Memory B cell (primary cell): ENCODE measurements at regions not wholly inside any gene's neighbourhood (a gene's known extent, or its start where the extent isn't known, plus 50 kb on each side); places are given as distances from the start of the nearest gene placed in this dataset.

ENCODE experiments used
- ATAC-seq: fragments of 150-1000 bp; cut with Tn5 transposase; 2 replicates; pipeline ENCODE4 v1.10.0; 2021; ENCODE audit warnings: low read depth, mild to moderate bottlenecking, moderate library complexity
- DNase-seq, 2 donors: peaks; one replicate each; pipeline ENCODE4 v3.0.0; 2022; ENCODE audit warnings: low spot score in 2 of 2
- H3K27ac Mint-ChIP-seq: one replicate; pipeline ENCODE4 v1.8.0; 2022; ENCODE audit warnings: mild to moderate bottlenecking, moderate library complexity, mixed read lengths
- H3K27me3 Mint-ChIP-seq: one replicate; pipeline ENCODE4 v1.8.0; 2022; ENCODE audit warnings: mixed read lengths
- H3K36me3 Mint-ChIP-seq: one replicate; pipeline ENCODE4 v1.8.0; 2022; ENCODE audit warnings: mild to moderate bottlenecking, mixed read lengths
- H3K4me1 Mint-ChIP-seq: one replicate; pipeline ENCODE4 v1.8.0; 2022; ENCODE audit warnings: mixed read lengths
- H3K4me3 Mint-ChIP-seq: one replicate; pipeline ENCODE4 v1.8.0; 2022; ENCODE audit warnings: mild to moderate bottlenecking, moderate library complexity, mixed read lengths
- H3K9me3 Mint-ChIP-seq: one replicate; pipeline ENCODE4 v1.8.0; 2022; ENCODE audit warnings: mixed read lengths

DNA sequence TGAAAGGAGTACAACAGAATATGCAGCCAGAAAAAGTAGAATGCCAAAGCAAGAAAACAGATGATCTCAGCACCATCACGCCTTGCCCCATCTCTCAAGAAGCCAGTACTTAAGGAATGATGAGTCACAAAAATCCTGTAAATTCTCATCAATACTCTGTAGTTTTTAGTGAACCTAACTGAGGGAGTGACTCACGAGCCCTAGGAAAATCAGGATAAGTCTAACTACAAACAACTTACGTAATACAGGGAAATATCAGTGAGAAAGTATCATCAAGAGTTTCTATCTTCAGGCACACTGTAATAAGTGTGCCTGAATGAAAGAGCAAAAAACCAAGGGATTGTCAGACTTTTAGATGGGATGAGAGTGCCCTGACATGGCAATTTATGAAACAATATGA, 644.4 kb downstream of the STPG2 start:
- no peak for DNase-seq
- H3K4me1 Mint-ChIP-seq: no peaks in the 10 kb centered on the region
- no peak overlapping the region for H3K27ac Mint-ChIP-seq
- H3K27me3 Mint-ChIP-seq: no peaks in the 10 kb centered on the region
- H3K4me3 Mint-ChIP-seq: no peak overlapping the region
- no peak for ATAC-seq
- no peaks in the 10 kb centered on the region for H3K36me3 Mint-ChIP-seq
- H3K9me3 Mint-ChIP-seq: no peaks in the 10 kb centered on the region

DNA sequence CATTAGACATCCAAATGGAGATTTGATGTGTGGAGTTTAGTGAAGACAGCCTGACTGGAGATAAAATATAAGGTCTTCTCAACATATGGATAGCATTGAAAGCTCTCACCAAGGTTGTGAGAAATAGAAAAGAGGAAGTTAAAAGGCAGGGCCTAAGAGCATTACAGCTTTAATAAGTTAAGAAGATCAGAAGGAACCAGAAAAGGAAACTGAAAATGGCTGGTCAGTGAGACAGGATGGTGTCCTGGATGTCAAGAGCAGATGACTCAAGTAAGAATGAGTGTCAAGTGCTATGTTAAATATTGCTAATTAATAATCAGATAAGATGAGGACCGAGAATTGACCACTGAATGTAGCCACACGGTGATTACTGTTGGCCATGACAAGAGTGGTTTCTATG, 642.9 kb downstream of the STPG2 start:
- DNase-seq (no peak), ATAC-seq (no peak)
- H3K9me3 Mint-ChIP-seq: no peaks in the 10 kb centered on the region
- no peaks in the 10 kb centered on the region for H3K27me3 Mint-ChIP-seq
- no peak overlapping the region for H3K27ac Mint-ChIP-seq
- no peak overlapping the region for H3K4me3 Mint-ChIP-seq
- no peaks in the 10 kb centered on the region for H3K36me3 Mint-ChIP-seq
- H3K4me1 Mint-ChIP-seq: no peaks in the 10 kb centered on the region

DNA sequence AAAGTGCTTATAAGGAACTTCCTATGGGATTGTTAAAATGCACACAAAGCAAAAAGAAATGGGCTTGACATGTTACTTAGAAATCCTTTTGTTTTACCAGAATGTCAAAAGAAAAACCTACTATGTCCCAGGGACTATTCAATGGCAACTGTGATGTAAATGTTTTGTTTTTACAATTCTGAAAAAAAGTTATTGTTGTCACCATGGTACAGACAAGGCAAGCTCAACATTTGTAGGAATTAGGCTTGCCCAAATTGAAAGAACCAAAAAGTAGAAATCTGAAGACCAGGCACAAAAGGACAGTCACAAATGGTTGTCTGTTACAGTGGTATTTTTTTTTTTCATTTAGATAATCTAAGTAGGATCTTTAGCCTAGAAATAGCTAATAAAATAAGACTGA, 638.6 kb downstream of the STPG2 start:
- Mint-ChIP-seq H3K9me3 (no peaks in the 10 kb centered on the region), H3K4me3 (no peak overlapping the region), H3K4me1 (no peaks in the 10 kb centered on the region), H3K27me3 (no peaks in the 10 kb centered on the region), H3K27ac (no peak overlapping the region), H3K36me3 (no peaks in the 10 kb centered on the region)
- DNase-seq (no peak), ATAC-seq (no peak)

DNA sequence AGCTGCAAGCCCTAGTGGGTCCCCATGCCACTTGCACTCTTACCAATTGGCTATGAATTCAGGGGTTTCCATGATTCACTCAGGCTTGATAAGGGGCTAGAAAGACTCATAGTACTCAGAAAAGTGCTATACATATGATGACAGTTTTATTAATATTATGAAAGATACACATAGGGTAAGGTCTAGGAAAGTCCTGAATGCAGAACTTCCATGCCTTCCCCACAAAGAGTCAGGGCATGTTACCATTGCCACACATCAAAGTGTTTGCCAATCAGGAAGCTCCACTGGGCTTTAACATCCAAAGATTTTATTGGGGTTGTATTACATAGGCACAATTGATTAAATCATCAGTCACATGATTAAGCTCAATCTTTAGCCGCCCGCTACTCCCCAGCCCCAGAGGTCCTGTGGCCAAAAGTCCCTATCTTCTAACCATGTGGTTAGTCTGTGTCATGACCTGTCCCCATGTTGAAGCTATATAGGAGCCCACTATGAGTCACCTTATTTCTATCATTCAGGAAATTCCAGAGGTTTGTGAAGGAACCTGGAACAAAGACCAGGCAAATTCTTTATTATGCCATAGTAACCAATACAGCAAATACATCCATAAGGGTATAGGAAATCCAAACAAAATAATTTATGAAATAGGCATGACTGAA, 635.6 kb downstream of the STPG2 start:
- H3K36me3 Mint-ChIP-seq: no peaks in the 10 kb centered on the region
- no peak for ATAC-seq
- peaks cover 2% of the 10 kb centered on the region for H3K9me3 Mint-ChIP-seq

More for the DNA sequence above, 635.6 kb downstream of the STPG2 start:
- Mint-ChIP-seq H3K4me3 (no peak overlapping the region), H3K4me1 (no peaks in the 10 kb centered on the region), H3K27ac (no peak overlapping the region), H3K27me3 (no peaks in the 10 kb centered on the region)
- no peak for DNase-seq
